Effector CD8-positive, alpha-beta T cell (primary cell): ENCODE measurements at regions not wholly inside any gene's neighbourhood (a gene's known extent, or its start where the extent isn't known, plus 50 kb on each side); places are given as distances from the start of the nearest gene placed in this dataset.
"Not testable (repeated sequence)": the region's sequence is repeated elsewhere in the genome, so short reads cannot be mapped to it uniquely, and the experiment has no call there.

Source experiments
- DNase-seq: peaks from one replicate; lab custom pipeline; 2025; lab: John Stamatoyannopoulos, UW

GRCh38 chr7:68627247-68627864 is 970.9 kb upstream of the AUTS2 start:
- no peak for DNase-seq

- not testable (repeated sequence) for DNase-seq
Measured at GRCh38 chr7:68630914-68631313, 967.4 kb upstream of the AUTS2 start.

- DNase-seq: no peak
Measured at GRCh38 chr7:68640103-68640502, 958.2 kb upstream of the AUTS2 start.

- no peak for DNase-seq
Measured at GRCh38 chr7:68642727-68643126, 955.5 kb upstream of the AUTS2 start.

- no peak for DNase-seq
Measured at GRCh38 chr7:68663392-68663791, 934.9 kb upstream of the AUTS2 start.

GRCh38 chr7:68671046-68671445 is 927.2 kb upstream of the AUTS2 start:
- no peak for DNase-seq

- DNase-seq: no peak
Measured at GRCh38 chr7:68671671-68672070, 926.6 kb upstream of the AUTS2 start.

GRCh38 chr7:68674826-68675225 is 923.4 kb upstream of the AUTS2 start:
- DNase-seq: no peak

GRCh38 chr7:68676813-68677535 is 921.3 kb upstream of the AUTS2 start:
- DNase-seq: no peak

- no peak for DNase-seq
Measured at GRCh38 chr7:68678196-68678595, 920.1 kb upstream of the AUTS2 start.

- DNase-seq: no peak
Measured at GRCh38 chr7:68679459-68680234, 918.6 kb upstream of the AUTS2 start.

GRCh38 chr7:68680235-68680872 is 917.9 kb upstream of the AUTS2 start:
- DNase-seq: no peak

GRCh38 chr7:68682910-68683309 is 915.4 kb upstream of the AUTS2 start:
- DNase-seq: no peak

GRCh38 chr7:68684246-68684839 is 913.9 kb upstream of the AUTS2 start:
- DNase-seq: no peak

- DNase-seq: no peak
Measured at GRCh38 chr7:68684996-68685395, 913.3 kb upstream of the AUTS2 start.

GRCh38 chr7:68688416-68689086 is 909.7 kb upstream of the AUTS2 start:
- no peak for DNase-seq

- DNase-seq: no peak
Measured at GRCh38 chr7:68689087-68689433, 909.2 kb upstream of the AUTS2 start.

GRCh38 chr7:68691261-68692216 is 906.7 kb upstream of the AUTS2 start:
- DNase-seq: no peak

GRCh38 chr7:68692511-68692910 is 905.8 kb upstream of the AUTS2 start:
- no peak for DNase-seq

GRCh38 chr7:68694656-68695055 is 903.6 kb upstream of the AUTS2 start:
- no peak for DNase-seq
